AG10803 (cell line): ENCODE measurements at regions not wholly inside any gene's neighbourhood (a gene's known extent, or its start where the extent isn't known, plus 50 kb on each side); places are given as distances from the start of the nearest gene placed in this dataset.

Source experiments
- DNase-seq: peaks from one replicate; pipeline ENCODE4 v3.0.0; 2010; ENCODE audit warnings: low read depth
- H3K4me3 ChIP-seq: 2 replicates; pipeline ENCODE4 v1.5.1; 2011; ENCODE audit warnings: mild to moderate bottlenecking, low read length, control low read depth
- CTCF ChIP-seq: conservative IDR thresholded peaks from 2 replicates; pipeline ENCODE4 v1.5.1; 2011; ENCODE audit warnings: mild to moderate bottlenecking, low read length, control low read depth, inconsistent platforms

GRCh38 chr20:10724449-10725173, 50.8 kb upstream of the JAG1 start:
- no peak overlapping the region for H3K4me3 ChIP-seq
- TF ChIP-seq CTCF = no peak
- DNase-seq = no peak

GRCh38 chr20:10728873-10729670, 55.3 kb upstream of the JAG1 start:
- no peak for DNase-seq
- TF ChIP-seq CTCF = no peak
- no peak overlapping the region for H3K4me3 ChIP-seq

- no peak for DNase-seq
- H3K4me3 ChIP-seq = no peak overlapping the region
- TF ChIP-seq CTCF = no peak
Measured at GRCh38 chr20:10729785-10730184, 56.0 kb upstream of the JAG1 start.

- no peak for DNase-seq
- H3K4me3 ChIP-seq = no peak overlapping the region
Measured at GRCh38 chr20:10730629-10731183, 56.9 kb upstream of the JAG1 start.

GRCh38 chr20:10731190-10731965, 57.6 kb upstream of the JAG1 start:
- TF ChIP-seq CTCF = no peak
- H3K4me3 ChIP-seq = no peak overlapping the region
- peak; percentile 25 for DNase-seq

More at GRCh38 chr20:10730629-10731183, 56.9 kb upstream of the JAG1 start:
- TF ChIP-seq CTCF = no peak

GRCh38 chr20:10733122-10733521, 59.3 kb upstream of the JAG1 start:
- TF ChIP-seq CTCF = no peak
- no peak overlapping the region for H3K4me3 ChIP-seq
- peak; percentile 23 for DNase-seq
